ENCODE measurements at regions not wholly inside any gene's neighbourhood (a gene's known extent, or its start where the extent isn't known, plus 50 kb on each side); places are given as distances from the start of the nearest gene placed in this dataset.

- TF ChIP-seq, protein P1, sequence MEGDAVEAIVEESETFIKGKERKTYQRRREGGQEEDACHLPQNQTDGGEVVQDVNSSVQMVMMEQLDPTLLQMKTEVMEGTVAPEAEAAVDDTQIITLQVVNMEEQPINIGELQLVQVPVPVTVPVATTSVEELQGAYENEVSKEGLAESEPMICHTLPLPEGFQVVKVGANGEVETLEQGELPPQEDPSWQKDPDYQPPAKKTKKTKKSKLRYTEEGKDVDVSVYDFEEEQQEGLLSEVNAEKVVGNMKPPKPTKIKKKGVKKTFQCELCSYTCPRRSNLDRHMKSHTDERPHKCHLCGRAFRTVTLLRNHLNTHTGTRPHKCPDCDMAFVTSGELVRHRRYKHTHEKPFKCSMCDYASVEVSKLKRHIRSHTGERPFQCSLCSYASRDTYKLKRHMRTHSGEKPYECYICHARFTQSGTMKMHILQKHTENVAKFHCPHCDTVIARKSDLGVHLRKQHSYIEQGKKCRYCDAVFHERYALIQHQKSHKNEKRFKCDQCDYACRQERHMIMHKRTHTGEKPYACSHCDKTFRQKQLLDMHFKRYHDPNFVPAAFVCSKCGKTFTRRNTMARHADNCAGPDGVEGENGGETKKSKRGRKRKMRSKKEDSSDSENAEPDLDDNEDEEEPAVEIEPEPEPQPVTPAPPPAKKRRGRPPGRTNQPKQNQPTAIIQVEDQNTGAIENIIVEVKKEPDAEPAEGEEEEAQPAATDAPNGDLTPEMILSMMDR (IDR thresholded peaks at IDR 0.05; ENCODE audit: low read depth, low read length) = no peak
- no peak for TF ChIP-seq EZH2phosphoT487 (IDR thresholded peaks at IDR 0.05; ENCODE audit: low read depth)
Observed at GRCh38 chr13:106311004-106311403, 224.5 kb downstream of the EFNB2 start.

Data from OCI-LY3 (cell line).